GM12878 (cell line): ENCODE measurements at regions not wholly inside any gene's neighbourhood (a gene's known extent, or its start where the extent isn't known, plus 50 kb on each side); places are given as distances from the start of the nearest gene placed in this dataset.

Experiments used
- ATAC-seq: fragments of 200-7000 bp; cut with Tn5 transposase; 3 replicates; pipeline ENCODE4 v1.9.1; 2020; ENCODE audit warnings: mild to moderate bottlenecking, moderate library complexity
- BruUV-seq: library from RNA; stranded (reverse); fragments of 400-500 nt; replicated peaks from 2 replicates; lab custom pipeline; 2021; lab: Mats Ljungman, UMichigan
- CTCF ChIA-PET: fragments of 300-600 bp; sonication (Branson Sonifier 250); formaldehyde crosslinking; extraction: SDS; loops from one replicate; lab custom pipeline; 2021; ENCODE audit warnings: inconsistent platforms; lab: Yijun Ruan, JAX
- POLR2A ChIA-PET: fragments of 350-600 bp; formaldehyde crosslinking; extraction: SDS; loops from one replicate; lab custom pipeline; 2021; ENCODE audit warnings: inconsistent platforms; lab: Charles Lee
- RAD21 ChIA-PET: fragments of 300-600 bp; sonication (Branson Sonifier 250); formaldehyde crosslinking; loops from one replicate; lab custom pipeline; 2023; ENCODE audit warnings: antibody characterized with exemption; ENCODE audit not compliant: unreplicated experiment; lab: Charles Lee
- SMC1A ChIA-PET: fragments of 300-600 bp; sonication (Branson Sonifier 250); formaldehyde crosslinking; loops from one replicate; lab custom pipeline; 2023; ENCODE audit not compliant: unreplicated experiment, uncharacterized antibody; lab: Charles Lee
- DNase-seq: peaks from one replicate; pipeline ENCODE4 v3.0.0-alpha.2; 2011; ENCODE audit warnings: low read depth, low spot score
- FAIRE-seq: peaks from 3 replicates; lab custom pipeline; 2011; peaks lifted over from hg19 to GRCh38; lab: Jason Lieb, UNC
- H2AFZ ChIP-seq: 2 replicates; pipeline ENCODE4 v1.6.0; 2011; ENCODE audit warnings: low read depth, low read length, control low read depth; ENCODE audit not compliant: control insufficient read depth
- H3K27ac ChIP-seq: 2 replicates; pipeline ENCODE4 v1.5.1; 2011; ENCODE audit warnings: control low read depth; ENCODE audit not compliant: control insufficient read depth, insufficient read depth
- H3K27me3 ChIP-seq, 2 experiments: replicated peaks in 1 of 2; 2 replicates each; pipeline versions ENCODE4 v1.6.0 to v1.6.1; 2011; ENCODE audit warnings: low read length in 1 of 2; ENCODE audit not compliant: control insufficient read depth in 2 of 2, insufficient read depth in 2 of 2
- H3K36me3 ChIP-seq, 2 experiments: 2 replicates each; pipeline ENCODE4 v1.5.1; 2011; ENCODE audit warnings: low read length in 1 of 2; ENCODE audit not compliant: control insufficient read depth in 2 of 2, insufficient read depth in 2 of 2
- H3K4me1 ChIP-seq: 2 replicates; pipeline ENCODE4 v1.6.1; 2011; ENCODE audit warnings: mild to moderate bottlenecking, low read length, moderate library complexity, mixed read lengths; ENCODE audit not compliant: control insufficient read depth, insufficient read depth
- H3K4me2 ChIP-seq: 2 replicates; pipeline ENCODE4 v1.6.0; 2011; ENCODE audit warnings: control low read depth; ENCODE audit not compliant: control insufficient read depth, insufficient read depth
- H3K4me3 ChIP-seq: fragments of 200-600 bp; sonication (generic); 2 replicates; pipeline ENCODE4 v1.5.1; 2016
- H3K79me2 ChIP-seq: 2 replicates; pipeline ENCODE4 v1.6.0; 2011; ENCODE audit warnings: low read length; ENCODE audit not compliant: control insufficient read depth, insufficient read depth
- H3K9ac ChIP-seq: 2 replicates; pipeline ENCODE4 v1.8.0; 2011; ENCODE audit warnings: low read length, control low read depth, mixed read lengths; ENCODE audit not compliant: control insufficient read depth, insufficient read depth
- H3K9me3 ChIP-seq: replicated peaks from 3 replicates; pipeline ENCODE4 v1.5.1; 2011; ENCODE audit warnings: mild to moderate bottlenecking, low read length; ENCODE audit not compliant: control insufficient read depth, insufficient read depth
- H4K20me1 ChIP-seq: 2 replicates; pipeline ENCODE4 v1.6.0; 2011; ENCODE audit not compliant: control insufficient read depth, insufficient read depth
- ESRRA ChIP-seq: IDR thresholded peaks from 2 replicates; pipeline ENCODE4 v1.6.1; 2012; ENCODE audit warnings: mild to moderate bottlenecking, low read length, improper control_type of control experiment
- FOS ChIP-seq: IDR thresholded peaks from 3 replicates; pipeline ENCODE4 v1.6.1; 2011; ENCODE audit warnings: borderline replicate concordance; ENCODE audit not compliant: insufficient read length; ENCODE audit errors: extremely low read depth
- NR2C2 ChIP-seq: IDR thresholded peaks from 2 replicates; pipeline ENCODE4 v1.6.1; 2011; ENCODE audit warnings: borderline replicate concordance, low read depth; ENCODE audit not compliant: control insufficient read depth, insufficient read length
- TCF3 ChIP-seq: IDR thresholded peaks from 2 replicates; pipeline ENCODE4 v1.6.1; 2012; ENCODE audit warnings: low read depth, mild to moderate bottlenecking, low read length, borderline replicate concordance; ENCODE audit not compliant: insufficient read depth
- WGBS: methylation state at CpG from one replicate; pipeline ENCODE4 v1.1.6; 2016; ENCODE audit warnings: low lambda C conversion rate; ENCODE audit not compliant: insufficient replicate concordance, insufficient coverage; ENCODE audit errors: missing lambda C conversion rate; 5-methylcytosine and 5-hydroxymethylcytosine counted together
- in situ Hi-C: fragments of 300-500 bp; cut with MboI; formaldehyde crosslinking; loops from 9 replicates; pipeline ENCODE4 v1.14.3; 2018; ENCODE audit warnings: mixed read lengths
- intact Hi-C: fragments of 100-400 bp; cut with micrococcal nuclease; formaldehyde crosslinking; loops from one replicate; pipeline ENCODE4 v1.14.2; 2022; ENCODE audit not compliant: unreplicated experiment
- TF ChIP-seq, protein P1 (sequence below): fragments of 450-650 bp; IDR thresholded peaks from 2 replicates; pipeline ENCODE4 v1.6.1; 2016; ENCODE audit warnings: mild to moderate bottlenecking
- TF ChIP-seq, protein P2 (sequence below), 3 experiments: IDR thresholded peaks in 2 of 3; conservative IDR thresholded peaks in 1 of 3; 2 replicates each; pipeline ENCODE4 v1.5.1; 2011; ENCODE audit warnings: low read depth in 3 of 3, low read length in 3 of 3, mild to moderate bottlenecking in 3 of 3, control low read depth in 2 of 3, moderate library complexity in 2 of 3, inconsistent platforms in 1 of 3, mixed read lengths in 1 of 3; ENCODE audit not compliant: control insufficient read depth in 2 of 3, insufficient read depth in 1 of 3; ENCODE audit errors: extremely low read depth in 1 of 3
- TF ChIP-seq, protein P3 (sequence below): fragments of 450-650 bp; formaldehyde crosslinking; IDR thresholded peaks from 2 replicates; pipeline ENCODE4 v1.5.0; 2022; ENCODE audit warnings: mild to moderate bottlenecking, missing genetic modification characterization

DNA sequence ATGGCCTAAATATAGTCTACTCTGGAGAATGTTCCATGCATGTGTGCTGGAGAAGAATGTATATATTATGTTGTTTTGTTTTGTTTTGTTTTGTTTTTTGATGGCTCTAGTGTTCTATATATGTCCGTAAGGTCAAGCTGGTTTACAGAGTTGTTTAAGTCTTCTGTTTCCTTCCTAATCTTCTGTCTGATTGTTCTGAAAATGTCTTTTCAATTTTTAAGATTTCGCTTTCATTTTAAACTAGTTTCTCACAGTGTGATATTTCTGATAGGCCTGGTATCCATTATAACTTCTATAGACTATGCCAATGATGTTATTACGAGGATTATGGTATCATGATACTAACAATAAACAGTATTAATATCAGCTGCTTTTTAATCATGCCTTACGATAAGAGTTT, 1126.3 kb upstream of the SORCS1 start:
- Histone ChIP-seq H4K20me1 (no peaks in the 10 kb centered on the region), H3K9me3 (no peaks in the 10 kb centered on the region), H3K9ac (no peak overlapping the region), H3K4me2 (no peak overlapping the region), H3K27me3 (no peaks in the 10 kb centered on the region), H2AFZ (no peak overlapping the region), H3K79me2 (no peaks in the 10 kb centered on the region), H3K4me3 (no peak overlapping the region), H3K36me3 (no peaks in the 10 kb centered on the region), H3K4me1 (no peaks in the 10 kb centered on the region), H3K27ac (no peak overlapping the region)
- TF ChIP-seq, protein P1, sequence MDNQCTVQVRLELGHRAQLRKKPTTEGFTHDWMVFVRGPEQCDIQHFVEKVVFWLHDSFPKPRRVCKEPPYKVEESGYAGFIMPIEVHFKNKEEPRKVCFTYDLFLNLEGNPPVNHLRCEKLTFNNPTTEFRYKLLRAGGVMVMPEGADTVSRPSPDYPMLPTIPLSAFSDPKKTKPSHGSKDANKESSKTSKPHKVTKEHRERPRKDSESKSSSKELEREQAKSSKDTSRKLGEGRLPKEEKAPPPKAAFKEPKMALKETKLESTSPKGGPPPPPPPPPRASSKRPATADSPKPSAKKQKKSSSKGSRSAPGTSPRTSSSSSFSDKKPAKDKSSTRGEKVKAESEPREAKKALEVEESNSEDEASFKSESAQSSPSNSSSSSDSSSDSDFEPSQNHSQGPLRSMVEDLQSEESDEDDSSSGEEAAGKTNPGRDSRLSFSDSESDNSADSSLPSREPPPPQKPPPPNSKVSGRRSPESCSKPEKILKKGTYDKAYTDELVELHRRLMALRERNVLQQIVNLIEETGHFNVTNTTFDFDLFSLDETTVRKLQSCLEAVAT: no peak
- no peak for TF ChIP-seq NR2C2
- TF ChIP-seq FOS: no peak
- TF ChIP-seq, protein P2, sequence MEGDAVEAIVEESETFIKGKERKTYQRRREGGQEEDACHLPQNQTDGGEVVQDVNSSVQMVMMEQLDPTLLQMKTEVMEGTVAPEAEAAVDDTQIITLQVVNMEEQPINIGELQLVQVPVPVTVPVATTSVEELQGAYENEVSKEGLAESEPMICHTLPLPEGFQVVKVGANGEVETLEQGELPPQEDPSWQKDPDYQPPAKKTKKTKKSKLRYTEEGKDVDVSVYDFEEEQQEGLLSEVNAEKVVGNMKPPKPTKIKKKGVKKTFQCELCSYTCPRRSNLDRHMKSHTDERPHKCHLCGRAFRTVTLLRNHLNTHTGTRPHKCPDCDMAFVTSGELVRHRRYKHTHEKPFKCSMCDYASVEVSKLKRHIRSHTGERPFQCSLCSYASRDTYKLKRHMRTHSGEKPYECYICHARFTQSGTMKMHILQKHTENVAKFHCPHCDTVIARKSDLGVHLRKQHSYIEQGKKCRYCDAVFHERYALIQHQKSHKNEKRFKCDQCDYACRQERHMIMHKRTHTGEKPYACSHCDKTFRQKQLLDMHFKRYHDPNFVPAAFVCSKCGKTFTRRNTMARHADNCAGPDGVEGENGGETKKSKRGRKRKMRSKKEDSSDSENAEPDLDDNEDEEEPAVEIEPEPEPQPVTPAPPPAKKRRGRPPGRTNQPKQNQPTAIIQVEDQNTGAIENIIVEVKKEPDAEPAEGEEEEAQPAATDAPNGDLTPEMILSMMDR (IDR thresholded peaks at IDR 0.05 in 2 of 3, conservative IDR thresholded peaks at IDR 0.05 in 1 of 3; ENCODE audit: control insufficient read depth in 2 of 3, extremely low read depth in 1 of 3, insufficient read depth in 1 of 3, low read depth in 3 of 3, low read length in 3 of 3): no peak
- TF ChIP-seq ESRRA: no peak
- no peak for TF ChIP-seq TCF3
- TF ChIP-seq, protein P3, sequence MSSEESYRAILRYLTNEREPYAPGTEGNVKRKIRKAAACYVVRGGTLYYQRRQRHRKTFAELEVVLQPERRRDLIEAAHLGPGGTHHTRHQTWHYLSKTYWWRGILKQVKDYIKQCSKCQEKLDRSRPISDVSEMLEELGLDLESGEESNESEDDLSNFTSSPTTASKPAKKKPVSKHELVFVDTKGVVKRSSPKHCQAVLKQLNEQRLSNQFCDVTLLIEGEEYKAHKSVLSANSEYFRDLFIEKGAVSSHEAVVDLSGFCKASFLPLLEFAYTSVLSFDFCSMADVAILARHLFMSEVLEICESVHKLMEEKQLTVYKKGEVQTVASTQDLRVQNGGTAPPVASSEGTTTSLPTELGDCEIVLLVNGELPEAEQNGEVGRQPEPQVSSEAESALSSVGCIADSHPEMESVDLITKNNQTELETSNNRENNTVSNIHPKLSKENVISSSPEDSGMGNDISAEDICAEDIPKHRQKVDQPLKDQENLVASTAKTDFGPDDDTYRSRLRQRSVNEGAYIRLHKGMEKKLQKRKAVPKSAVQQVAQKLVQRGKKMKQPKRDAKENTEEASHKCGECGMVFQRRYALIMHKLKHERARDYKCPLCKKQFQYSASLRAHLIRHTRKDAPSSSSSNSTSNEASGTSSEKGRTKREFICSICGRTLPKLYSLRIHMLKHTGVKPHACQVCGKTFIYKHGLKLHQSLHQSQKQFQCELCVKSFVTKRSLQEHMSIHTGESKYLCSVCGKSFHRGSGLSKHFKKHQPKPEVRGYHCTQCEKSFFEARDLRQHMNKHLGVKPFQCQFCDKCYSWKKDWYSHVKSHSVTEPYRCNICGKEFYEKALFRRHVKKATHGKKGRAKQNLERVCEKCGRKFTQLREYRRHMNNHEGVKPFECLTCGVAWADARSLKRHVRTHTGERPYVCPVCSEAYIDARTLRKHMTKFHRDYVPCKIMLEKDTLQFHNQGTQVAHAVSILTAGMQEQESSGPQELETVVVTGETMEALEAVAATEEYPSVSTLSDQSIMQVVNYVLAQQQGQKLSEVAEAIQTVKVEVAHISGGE: no peak
- intact Hi-C loops: no loop called here
- RAD21 ChIA-PET: no interaction called here
- POLR2A ChIA-PET: no interaction called here
- 43% methylated on average over 4 of the region's 4 CpGs for WGBS
- CTCF ChIA-PET: no interaction called here
- FAIRE-seq: no peak
- ATAC-seq: no peak
- DNase-seq: no peak
- in situ Hi-C loops: no loop called here
- no TSS peak for BruUV-seq
- SMC1A ChIA-PET: interaction anchor here (1.0 to 2.1 kb wide), 2 partner anchors 13 to 15 kb away, joined by 3 to 6 read pairs; no protein-coding TSS in a partner anchor
